HG03521 (cell line): ENCODE measurements at regions not wholly inside any gene's neighbourhood (a gene's known extent, or its start where the extent isn't known, plus 50 kb on each side); places are given as distances from the start of the nearest gene placed in this dataset.

ENCODE experiments used
- ATAC-seq: cut with Tn5 transposase; IDR thresholded peaks from one replicate; pipeline ENCODE4 v1.9.1; 2021; ENCODE audit warnings: mild to moderate bottlenecking, moderate library complexity; ENCODE audit not compliant: unreplicated experiment

GRCh38 chr14:98227727-98228111, 1044.3 kb downstream of the BCL11B start:
- no peak for ATAC-seq

DNA sequence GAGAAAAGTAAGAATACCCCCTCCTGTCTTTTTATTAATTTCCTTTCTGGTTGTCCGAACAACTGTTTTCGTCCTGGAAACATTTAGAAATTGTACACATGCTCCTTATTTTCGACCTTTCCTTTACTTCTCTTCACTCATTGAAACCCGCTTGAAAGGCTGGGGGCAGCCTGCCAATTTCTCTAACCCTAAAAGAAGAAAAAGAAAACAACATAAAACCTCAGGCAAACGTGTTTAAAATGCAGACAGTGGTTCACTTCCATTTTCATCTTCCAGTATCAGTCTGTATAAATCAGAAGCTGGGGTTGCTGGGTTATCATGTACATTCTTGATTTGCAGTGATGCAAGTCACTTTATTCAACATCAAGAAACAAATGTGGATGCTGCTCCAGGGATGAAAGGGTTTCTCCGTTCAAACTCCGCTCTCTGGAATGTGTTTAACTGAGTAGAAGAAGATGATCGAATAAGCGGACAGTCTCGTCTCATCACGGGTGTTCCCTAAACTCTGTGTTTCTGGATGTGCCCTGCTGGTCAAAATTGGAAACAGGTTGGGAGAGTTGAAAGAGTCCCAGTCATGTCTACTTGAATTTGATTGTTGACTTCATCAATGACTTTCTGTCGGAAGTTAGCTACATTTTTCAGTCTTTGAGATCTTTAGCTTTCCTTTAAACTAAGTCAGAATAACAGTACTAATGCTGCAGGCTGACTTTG, 1042.2 kb downstream of the BCL11B start:
- ATAC-seq: no peak

- ATAC-seq: no peak
Measured at GRCh38 chr14:98230411-98230810, 1041.6 kb downstream of the BCL11B start.

DNA sequence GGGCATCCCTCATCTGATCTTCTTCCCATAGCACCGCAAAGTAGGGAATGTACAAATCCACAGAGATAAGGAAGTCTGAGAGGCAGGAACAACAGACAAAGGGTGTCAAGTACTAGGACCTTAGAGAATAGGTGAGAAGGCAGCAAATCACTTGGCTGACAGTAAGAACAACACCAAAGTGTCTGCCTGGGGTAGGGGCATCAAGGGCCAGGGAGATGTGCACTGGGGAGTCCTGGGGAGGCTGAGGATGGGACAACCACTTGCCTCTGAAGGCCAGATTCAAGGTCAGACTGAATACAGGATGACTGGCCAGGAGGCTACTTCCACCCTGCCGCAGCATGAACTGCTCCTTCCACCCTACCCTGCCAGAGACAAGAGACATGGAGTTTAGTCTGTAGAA, 1040.8 kb downstream of the BCL11B start:
- ATAC-seq: no peak

GRCh38 chr14:98233656-98234055, 1038.3 kb downstream of the BCL11B start:
- ATAC-seq: no peak

- ATAC-seq: no peak
Measured at GRCh38 chr14:98234208-98234607, 1037.8 kb downstream of the BCL11B start.

DNA sequence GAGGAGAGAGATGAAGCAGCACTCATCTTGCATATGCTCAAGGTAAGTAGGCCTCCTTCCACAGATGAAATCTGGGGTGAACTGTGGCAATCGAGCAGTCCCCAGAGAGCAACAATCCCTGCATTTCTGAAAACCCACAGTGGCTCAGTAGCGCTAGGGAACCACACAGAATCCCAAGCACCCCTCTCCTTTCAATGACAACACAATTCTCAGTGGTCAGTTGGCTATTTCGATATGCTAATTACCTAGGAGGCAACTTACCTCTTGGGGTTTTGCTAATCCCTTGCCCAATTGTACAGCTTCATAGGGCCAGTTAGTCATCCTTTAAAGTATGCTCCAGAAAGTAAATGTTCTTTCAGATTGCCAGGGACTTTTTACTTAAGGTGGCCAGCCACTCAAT, 1035.7 kb downstream of the BCL11B start:
- ATAC-seq: no peak

DNA sequence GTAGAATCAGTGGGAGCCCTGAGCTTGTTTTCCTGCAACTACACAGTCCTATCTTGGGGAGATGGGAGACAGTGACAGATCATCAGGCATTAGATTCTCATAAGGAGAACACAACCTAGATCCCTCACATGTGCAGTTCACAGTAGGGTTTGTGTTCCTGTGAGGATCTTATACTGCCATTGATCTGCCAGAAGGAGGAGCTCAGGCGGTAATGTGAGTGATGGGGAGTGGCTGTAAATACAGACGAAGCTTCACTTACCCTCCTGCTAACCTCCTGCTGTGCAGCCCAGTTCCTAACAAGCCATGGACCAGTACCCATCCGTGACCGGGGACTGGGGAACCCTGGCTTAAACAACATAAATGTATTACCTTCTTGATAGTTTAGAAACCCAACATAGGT, 1034.1 kb downstream of the BCL11B start:
- ATAC-seq: no peak

- ATAC-seq: no peak
Measured at GRCh38 chr14:98240376-98240775, 1031.6 kb downstream of the BCL11B start.

- ATAC-seq: no peak
Measured at GRCh38 chr14:98242903-98243302, 1029.1 kb downstream of the BCL11B start.

- no peak for ATAC-seq
Measured at GRCh38 chr14:98243332-98243731, 1028.7 kb downstream of the BCL11B start.

DNA sequence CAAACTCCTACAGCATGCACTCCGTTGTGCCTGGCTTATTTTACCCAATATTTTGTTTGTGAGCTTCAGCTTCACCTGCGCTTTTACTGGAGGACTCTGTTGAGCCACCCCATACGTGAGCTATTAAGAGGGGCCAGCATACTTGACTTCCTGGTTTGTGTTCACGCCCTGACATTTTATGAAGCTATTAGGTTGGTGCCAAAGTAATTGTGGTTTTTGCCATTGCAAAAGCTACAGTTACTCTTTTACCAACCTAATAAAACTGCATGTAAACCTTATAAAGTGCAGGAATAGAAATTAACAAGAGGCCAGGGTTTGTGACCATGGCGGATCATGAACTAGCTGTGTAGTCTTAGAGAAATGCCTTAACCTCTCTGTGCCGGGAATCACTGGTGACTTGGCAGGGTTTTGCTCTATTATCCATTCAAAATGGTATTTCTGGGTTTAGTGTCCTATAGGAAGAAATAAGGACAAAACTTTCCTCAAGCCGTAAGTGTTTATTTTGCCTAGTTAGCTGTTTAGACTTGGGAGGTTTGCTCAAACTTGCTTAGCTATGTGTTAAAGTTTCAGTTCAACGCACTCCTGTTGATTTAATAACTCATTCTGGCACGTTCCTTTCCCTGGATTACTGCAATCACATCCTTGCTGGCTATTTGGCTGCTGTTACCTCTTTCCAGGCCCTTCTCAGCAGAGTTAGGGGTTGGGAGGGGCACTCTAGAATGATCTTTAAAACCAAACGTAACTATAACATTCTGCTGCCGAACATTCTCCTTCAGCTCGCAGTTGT, 1027.6 kb downstream of the BCL11B start:
- ATAC-seq: no peak

DNA sequence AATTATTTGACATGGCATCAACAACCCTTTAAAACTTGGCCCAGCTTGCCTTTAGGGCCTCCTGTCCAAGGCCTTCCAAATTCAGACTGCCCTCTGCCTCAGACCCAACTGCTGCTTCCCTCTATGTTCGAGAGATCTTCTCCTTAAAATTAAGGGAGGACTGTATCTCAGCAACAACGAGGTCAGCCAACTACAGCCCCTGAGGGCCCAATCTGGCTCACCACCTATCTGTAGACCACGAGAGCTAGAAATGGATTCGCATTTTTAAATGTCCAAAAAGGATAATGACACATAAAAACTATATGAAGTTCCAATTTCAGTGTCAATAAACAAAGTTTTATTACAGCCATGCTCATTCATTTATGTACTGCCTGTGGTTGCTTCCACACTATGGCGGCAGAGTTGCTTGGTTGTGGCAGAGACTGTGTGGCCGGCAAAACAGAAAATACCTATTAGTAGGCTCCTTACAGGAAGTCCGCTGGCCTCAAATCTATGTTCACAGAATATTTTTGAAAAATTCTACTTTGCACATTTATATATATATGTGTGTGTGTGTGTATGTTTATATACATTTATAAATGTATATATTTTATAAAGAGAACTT, 1026.9 kb downstream of the BCL11B start:
- no peak for ATAC-seq

- ATAC-seq: no peak
Measured at GRCh38 chr14:98249057-98249456, 1022.9 kb downstream of the BCL11B start.

GRCh38 chr14:98249476-98249875, 1022.5 kb downstream of the BCL11B start:
- ATAC-seq: no peak

GRCh38 chr14:98252820-98253219, 1019.2 kb downstream of the BCL11B start:
- no peak for ATAC-seq

DNA sequence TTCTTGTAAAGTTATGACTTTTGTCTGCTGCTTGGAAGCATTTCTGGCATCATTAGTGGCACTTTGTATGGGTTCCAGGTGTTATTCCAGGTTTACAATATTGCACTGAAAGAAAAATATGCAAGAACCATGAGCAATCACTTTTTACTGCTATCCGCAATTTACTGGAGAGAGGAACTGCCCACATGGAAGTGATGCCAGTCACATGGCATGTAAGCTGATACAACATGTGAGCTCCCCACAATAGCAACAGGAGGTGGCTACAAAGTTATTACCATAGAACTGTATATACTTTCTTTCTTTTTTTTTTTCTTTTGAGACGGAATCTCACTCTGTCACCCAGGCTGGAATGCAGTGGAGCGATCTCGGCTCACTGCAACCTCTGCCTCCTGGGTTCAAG, 1012.1 kb downstream of the BCL11B start:
- no peak for ATAC-seq

DNA sequence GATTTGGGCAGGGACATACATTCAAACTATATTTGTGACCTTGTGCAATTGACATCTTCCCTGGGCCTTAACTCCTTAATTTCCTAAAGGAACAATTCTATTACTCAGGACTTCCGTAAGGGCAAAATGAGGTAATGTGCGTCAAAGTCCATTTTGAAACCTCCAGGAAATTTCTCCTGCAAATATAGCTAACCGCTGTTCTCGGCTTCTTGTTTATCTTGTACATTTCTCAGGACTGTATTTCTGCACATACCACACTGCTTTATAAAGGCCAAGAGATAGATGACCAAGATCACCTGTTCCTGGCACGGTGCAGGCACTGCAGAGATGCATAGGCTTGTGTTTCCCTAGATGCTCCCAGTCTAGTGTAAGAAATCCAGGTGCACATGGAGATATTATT, 1009.4 kb downstream of the BCL11B start:
- no peak for ATAC-seq

DNA sequence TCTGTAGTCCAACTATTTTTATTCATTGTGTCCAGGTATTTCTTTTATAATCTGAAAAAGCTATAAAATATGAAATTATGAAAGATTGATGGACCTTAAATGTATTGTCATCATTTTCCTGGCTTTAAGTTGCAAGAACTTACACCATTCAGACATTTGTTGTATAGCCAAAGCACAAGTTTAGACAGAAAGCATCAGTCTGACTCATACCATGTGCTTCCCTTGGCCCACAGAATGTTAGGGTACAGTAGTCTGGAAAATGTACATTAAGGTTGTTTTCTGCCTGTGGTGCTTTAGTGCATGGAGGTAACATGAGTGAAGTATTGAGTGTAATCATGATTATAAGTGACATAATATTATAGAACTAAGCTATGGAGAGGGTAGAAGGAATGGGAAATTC, 1002.5 kb downstream of the BCL11B start:
- ATAC-seq: no peak

GRCh38 chr14:98270201-98270600, 1001.8 kb downstream of the BCL11B start:
- no peak for ATAC-seq

- ATAC-seq: no peak
Measured at GRCh38 chr14:98274596-98274995, 997.4 kb downstream of the BCL11B start.

DNA sequence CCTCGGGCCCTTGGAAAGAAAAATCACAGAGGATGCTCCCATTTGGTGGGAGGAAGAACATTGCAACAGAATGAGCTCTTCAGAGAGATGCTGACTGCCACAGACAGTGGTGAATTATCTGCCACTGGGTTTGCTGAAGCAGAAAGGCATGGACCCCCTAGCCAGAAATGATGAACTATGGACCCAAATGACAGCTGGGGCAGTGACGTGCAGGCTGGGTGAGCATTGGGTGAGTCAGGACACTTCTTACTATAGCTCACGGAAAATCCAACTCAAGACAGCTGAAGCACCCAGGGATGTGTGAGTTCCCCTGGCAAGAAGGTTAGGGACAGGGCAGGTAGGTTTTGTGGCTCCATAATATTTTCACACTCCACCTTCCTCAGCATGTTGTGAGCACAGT, 993.2 kb downstream of the BCL11B start:
- no peak for ATAC-seq
